GM19240 (cell line): ENCODE measurements at regions not wholly inside any gene's neighbourhood (a gene's known extent, or its start where the extent isn't known, plus 50 kb on each side); places are given as distances from the start of the nearest gene placed in this dataset.
"Not testable (repeated sequence)": the region's sequence is repeated elsewhere in the genome, so short reads cannot be mapped to it uniquely, and the experiment has no call there.

Experiments used
- DNase-seq: peaks from one replicate; pipeline ENCODE4 v3.0.0; 2011; ENCODE audit warnings: low spot score; ENCODE audit not compliant: insufficient read length

- no peak for DNase-seq
Observed at GRCh38 chr4:127015667-127016117, 617.1 kb upstream of the INTU start.

GRCh38 chr4:127018381-127018780, 614.4 kb upstream of the INTU start:
- no peak for DNase-seq

- DNase-seq: not testable (repeated sequence)
Observed at GRCh38 chr4:127020831-127021230, 611.9 kb upstream of the INTU start.

- DNase-seq: no peak
Observed at GRCh38 chr4:127036296-127036695, 596.5 kb upstream of the INTU start.

GRCh38 chr4:127045861-127046260, 586.9 kb upstream of the INTU start:
- DNase-seq: no peak

GRCh38 chr4:127047930-127048329, 584.8 kb upstream of the INTU start:
- no peak for DNase-seq

GRCh38 chr4:127048376-127049044, 584.2 kb upstream of the INTU start:
- DNase-seq: no peak

- no peak for DNase-seq
Observed at GRCh38 chr4:127049526-127049925, 583.2 kb upstream of the INTU start.

- no peak for DNase-seq
Observed at GRCh38 chr4:127052742-127053141, 580.0 kb upstream of the INTU start.

- no peak for DNase-seq
Observed at GRCh38 chr4:127055357-127055756, 577.4 kb upstream of the INTU start.

- DNase-seq: no peak
Observed at GRCh38 chr4:127069675-127070074, 563.1 kb upstream of the INTU start.

- DNase-seq: no peak
Observed at GRCh38 chr4:127071443-127071842, 561.3 kb upstream of the INTU start.

- no peak for DNase-seq
Observed at GRCh38 chr4:127080141-127080540, 552.6 kb upstream of the INTU start.

- DNase-seq: no peak
Observed at GRCh38 chr4:127081041-127081440, 551.7 kb upstream of the INTU start.

- DNase-seq: no peak
Observed at GRCh38 chr4:127082986-127083385, 549.8 kb upstream of the INTU start.

- no peak for DNase-seq
Observed at GRCh38 chr4:127084666-127085065, 548.1 kb upstream of the INTU start.

GRCh38 chr4:127097061-127097460, 535.7 kb upstream of the INTU start:
- DNase-seq: no peak

GRCh38 chr4:127102361-127102760, 530.4 kb upstream of the INTU start:
- DNase-seq: no peak

GRCh38 chr4:127103681-127104115, 529.1 kb upstream of the INTU start:
- no peak for DNase-seq

- no peak for DNase-seq
Observed at GRCh38 chr4:127113844-127114362, 518.9 kb upstream of the INTU start.

GRCh38 chr4:127118681-127119080, 514.1 kb upstream of the INTU start:
- no peak for DNase-seq

- DNase-seq: no peak
Observed at GRCh38 chr4:127120441-127121090, 512.2 kb upstream of the INTU start.

- DNase-seq: no peak
Observed at GRCh38 chr4:127124919-127125318, 507.8 kb upstream of the INTU start.
